WTC11 (cell line): ENCODE measurements at regions not wholly inside any gene's neighbourhood (a gene's known extent, or its start where the extent isn't known, plus 50 kb on each side); places are given as distances from the start of the nearest gene placed in this dataset.

Experiments
- ATAC-seq: fragments of 200-7000 bp; cut with Tn5 transposase; 2 replicates; pipeline ENCODE4 v1.10.0; 2021; ENCODE audit warnings: mild to moderate bottlenecking, moderate library complexity
- CTCF ChIA-PET: fragments of 300-600 bp; sonication (Branson Sonifier 250); formaldehyde crosslinking; loops from one replicate; lab custom pipeline; 2021; ENCODE audit warnings: antibody characterized with exemption; lab: Charles Lee
- POLR2A ChIA-PET: fragments of 350-600 bp; sonication (Branson Sonifier 250); formaldehyde crosslinking; loops from one replicate; lab custom pipeline; 2021; ENCODE audit warnings: antibody characterized with exemption; lab: Charles Lee
- DNase-seq: peaks from one replicate; pipeline ENCODE4 v3.0.0; 2021; ENCODE audit warnings: low spot score
- H3K27ac Mint-ChIP-seq: 2 replicates; pipeline ENCODE4 v1.8.0; 2021; ENCODE audit warnings: mixed read lengths
- H3K27me3 Mint-ChIP-seq: 2 replicates; pipeline ENCODE4 v1.8.0; 2021; ENCODE audit warnings: low read depth, mild to moderate bottlenecking, moderate library complexity, mixed read lengths
- H3K36me3 Mint-ChIP-seq: 2 replicates; pipeline ENCODE4 v1.8.0; 2021; ENCODE audit warnings: mixed read lengths
- H3K4me1 Mint-ChIP-seq: 2 replicates; pipeline ENCODE4 v1.8.0; 2022; ENCODE audit warnings: mixed read lengths
- H3K4me3 Mint-ChIP-seq: 2 replicates; pipeline ENCODE4 v1.8.0; 2021; ENCODE audit warnings: mild to moderate bottlenecking, moderate library complexity, mixed read lengths
- H3K9me3 Mint-ChIP-seq: 2 replicates; pipeline ENCODE4 v1.8.0; 2021; ENCODE audit warnings: mixed read lengths
- CREM ChIP-seq: sonication (generic); formaldehyde crosslinking; IDR thresholded peaks from 2 replicates; pipeline ENCODE4 v1.8.1; 2022; ENCODE audit warnings: mild to moderate bottlenecking, missing genetic modification reagents, moderate library complexity
- ELF4 ChIP-seq: sonication (generic); formaldehyde crosslinking; IDR thresholded peaks from 2 replicates; pipeline ENCODE4 v1.8.1; 2022; ENCODE audit warnings: low read depth, mild to moderate bottlenecking, moderate library complexity, missing genetic modification reagents
- ESRRA ChIP-seq: sonication (generic); formaldehyde crosslinking; IDR thresholded peaks from 2 replicates; pipeline ENCODE4 v1.8.1; 2022; ENCODE audit warnings: mild to moderate bottlenecking, missing genetic modification reagents, borderline replicate concordance
- FOXK1 ChIP-seq: sonication (generic); formaldehyde crosslinking; IDR thresholded peaks from 2 replicates; pipeline ENCODE4 v1.8.0; 2022; ENCODE audit warnings: mild to moderate bottlenecking, moderate library complexity, missing genetic modification reagents
- FOXP1 ChIP-seq: sonication (generic); formaldehyde crosslinking; IDR thresholded peaks from 2 replicates; pipeline ENCODE4 v1.8.0; 2022; ENCODE audit warnings: missing genetic modification reagents, mild to moderate bottlenecking, moderate library complexity, borderline replicate concordance
- NFE2L1 ChIP-seq: sonication (generic); formaldehyde crosslinking; IDR thresholded peaks from 2 replicates; pipeline ENCODE4 v1.8.1; 2023; ENCODE audit warnings: missing genetic modification reagents
- SMAD3 ChIP-seq: sonication (generic); formaldehyde crosslinking; IDR thresholded peaks from 2 replicates; pipeline ENCODE4 v1.8.0; 2022; ENCODE audit warnings: missing genetic modification reagents, mild to moderate bottlenecking, borderline replicate concordance
- SOX15 ChIP-seq: fragments of 250-450 bp; sonication (Bioruptor Pico); IDR thresholded peaks from 2 replicates; pipeline ENCODE4 v1.9.0; 2021; ENCODE audit warnings: mild to moderate bottlenecking
- TEAD4 ChIP-seq: sonication (generic); formaldehyde crosslinking; IDR thresholded peaks from 2 replicates; pipeline ENCODE4 v1.8.0; 2022; ENCODE audit warnings: mild to moderate bottlenecking, missing genetic modification reagents
- TP53 ChIP-seq: sonication (generic); formaldehyde crosslinking; IDR thresholded peaks from 2 replicates; pipeline ENCODE4 v1.8.1; 2023; ENCODE audit warnings: mild to moderate bottlenecking, missing genetic modification reagents
- USF2 ChIP-seq: sonication (generic); formaldehyde crosslinking; IDR thresholded peaks from 2 replicates; pipeline ENCODE4 v1.8.1; 2023; ENCODE audit warnings: mild to moderate bottlenecking, missing genetic modification reagents, moderate library complexity
- ZNF138 ChIP-seq: sonication (generic); formaldehyde crosslinking; conservative IDR thresholded peaks from 2 replicates; pipeline ENCODE4 v1.8.1; 2022; ENCODE audit warnings: mild to moderate bottlenecking, moderate library complexity, missing genetic modification reagents
- TF ChIP-seq, protein P1 (sequence below): sonication (generic); formaldehyde crosslinking; IDR thresholded peaks from 2 replicates; pipeline ENCODE4 v1.8.1; 2023; ENCODE audit warnings: mild to moderate bottlenecking, missing genetic modification reagents, borderline replicate concordance
- TF ChIP-seq, protein P2 (sequence below): sonication (generic); formaldehyde crosslinking; IDR thresholded peaks from 2 replicates; pipeline ENCODE4 v1.8.0; 2023; ENCODE audit warnings: missing genetic modification reagents, mild to moderate bottlenecking, borderline replicate concordance
- TF ChIP-seq, protein P3 (sequence below): fragments of 250-450 bp; sonication (Bioruptor Pico); IDR thresholded peaks from 2 replicates; pipeline ENCODE4 v2.1.2; 2022; ENCODE audit warnings: mild to moderate bottlenecking, moderate library complexity

GRCh38 chr12:77689510-77690086, 141.1 kb upstream of the NAV3 start (continued):
- TF ChIP-seq TEAD4 (no peak), SMAD3 (no peak), FOXP1 (no peak), SOX15 (no peak), FOXK1 (CRISPR knock-in tag) (no peak)
- TF ChIP-seq, protein P1, sequence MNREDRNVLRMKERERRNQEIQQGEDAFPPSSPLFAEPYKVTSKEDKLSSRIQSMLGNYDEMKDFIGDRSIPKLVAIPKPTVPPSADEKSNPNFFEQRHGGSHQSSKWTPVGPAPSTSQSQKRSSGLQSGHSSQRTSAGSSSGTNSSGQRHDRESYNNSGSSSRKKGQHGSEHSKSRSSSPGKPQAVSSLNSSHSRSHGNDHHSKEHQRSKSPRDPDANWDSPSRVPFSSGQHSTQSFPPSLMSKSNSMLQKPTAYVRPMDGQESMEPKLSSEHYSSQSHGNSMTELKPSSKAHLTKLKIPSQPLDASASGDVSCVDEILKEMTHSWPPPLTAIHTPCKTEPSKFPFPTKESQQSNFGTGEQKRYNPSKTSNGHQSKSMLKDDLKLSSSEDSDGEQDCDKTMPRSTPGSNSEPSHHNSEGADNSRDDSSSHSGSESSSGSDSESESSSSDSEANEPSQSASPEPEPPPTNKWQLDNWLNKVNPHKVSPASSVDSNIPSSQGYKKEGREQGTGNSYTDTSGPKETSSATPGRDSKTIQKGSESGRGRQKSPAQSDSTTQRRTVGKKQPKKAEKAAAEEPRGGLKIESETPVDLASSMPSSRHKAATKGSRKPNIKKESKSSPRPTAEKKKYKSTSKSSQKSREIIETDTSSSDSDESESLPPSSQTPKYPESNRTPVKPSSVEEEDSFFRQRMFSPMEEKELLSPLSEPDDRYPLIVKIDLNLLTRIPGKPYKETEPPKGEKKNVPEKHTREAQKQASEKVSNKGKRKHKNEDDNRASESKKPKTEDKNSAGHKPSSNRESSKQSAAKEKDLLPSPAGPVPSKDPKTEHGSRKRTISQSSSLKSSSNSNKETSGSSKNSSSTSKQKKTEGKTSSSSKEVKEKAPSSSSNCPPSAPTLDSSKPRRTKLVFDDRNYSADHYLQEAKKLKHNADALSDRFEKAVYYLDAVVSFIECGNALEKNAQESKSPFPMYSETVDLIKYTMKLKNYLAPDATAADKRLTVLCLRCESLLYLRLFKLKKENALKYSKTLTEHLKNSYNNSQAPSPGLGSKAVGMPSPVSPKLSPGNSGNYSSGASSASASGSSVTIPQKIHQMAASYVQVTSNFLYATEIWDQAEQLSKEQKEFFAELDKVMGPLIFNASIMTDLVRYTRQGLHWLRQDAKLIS (CRISPR knock-in tag) = no peak
- TF ChIP-seq, protein P2, sequence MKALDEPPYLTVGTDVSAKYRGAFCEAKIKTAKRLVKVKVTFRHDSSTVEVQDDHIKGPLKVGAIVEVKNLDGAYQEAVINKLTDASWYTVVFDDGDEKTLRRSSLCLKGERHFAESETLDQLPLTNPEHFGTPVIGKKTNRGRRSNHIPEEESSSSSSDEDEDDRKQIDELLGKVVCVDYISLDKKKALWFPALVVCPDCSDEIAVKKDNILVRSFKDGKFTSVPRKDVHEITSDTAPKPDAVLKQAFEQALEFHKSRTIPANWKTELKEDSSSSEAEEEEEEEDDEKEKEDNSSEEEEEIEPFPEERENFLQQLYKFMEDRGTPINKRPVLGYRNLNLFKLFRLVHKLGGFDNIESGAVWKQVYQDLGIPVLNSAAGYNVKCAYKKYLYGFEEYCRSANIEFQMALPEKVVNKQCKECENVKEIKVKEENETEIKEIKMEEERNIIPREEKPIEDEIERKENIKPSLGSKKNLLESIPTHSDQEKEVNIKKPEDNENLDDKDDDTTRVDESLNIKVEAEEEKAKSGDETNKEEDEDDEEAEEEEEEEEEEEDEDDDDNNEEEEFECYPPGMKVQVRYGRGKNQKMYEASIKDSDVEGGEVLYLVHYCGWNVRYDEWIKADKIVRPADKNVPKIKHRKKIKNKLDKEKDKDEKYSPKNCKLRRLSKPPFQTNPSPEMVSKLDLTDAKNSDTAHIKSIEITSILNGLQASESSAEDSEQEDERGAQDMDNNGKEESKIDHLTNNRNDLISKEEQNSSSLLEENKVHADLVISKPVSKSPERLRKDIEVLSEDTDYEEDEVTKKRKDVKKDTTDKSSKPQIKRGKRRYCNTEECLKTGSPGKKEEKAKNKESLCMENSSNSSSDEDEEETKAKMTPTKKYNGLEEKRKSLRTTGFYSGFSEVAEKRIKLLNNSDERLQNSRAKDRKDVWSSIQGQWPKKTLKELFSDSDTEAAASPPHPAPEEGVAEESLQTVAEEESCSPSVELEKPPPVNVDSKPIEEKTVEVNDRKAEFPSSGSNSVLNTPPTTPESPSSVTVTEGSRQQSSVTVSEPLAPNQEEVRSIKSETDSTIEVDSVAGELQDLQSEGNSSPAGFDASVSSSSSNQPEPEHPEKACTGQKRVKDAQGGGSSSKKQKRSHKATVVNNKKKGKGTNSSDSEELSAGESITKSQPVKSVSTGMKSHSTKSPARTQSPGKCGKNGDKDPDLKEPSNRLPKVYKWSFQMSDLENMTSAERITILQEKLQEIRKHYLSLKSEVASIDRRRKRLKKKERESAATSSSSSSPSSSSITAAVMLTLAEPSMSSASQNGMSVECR (CRISPR knock-in tag) = no peak
- TF ChIP-seq, all 79 proteins: peak for 0

DNA sequence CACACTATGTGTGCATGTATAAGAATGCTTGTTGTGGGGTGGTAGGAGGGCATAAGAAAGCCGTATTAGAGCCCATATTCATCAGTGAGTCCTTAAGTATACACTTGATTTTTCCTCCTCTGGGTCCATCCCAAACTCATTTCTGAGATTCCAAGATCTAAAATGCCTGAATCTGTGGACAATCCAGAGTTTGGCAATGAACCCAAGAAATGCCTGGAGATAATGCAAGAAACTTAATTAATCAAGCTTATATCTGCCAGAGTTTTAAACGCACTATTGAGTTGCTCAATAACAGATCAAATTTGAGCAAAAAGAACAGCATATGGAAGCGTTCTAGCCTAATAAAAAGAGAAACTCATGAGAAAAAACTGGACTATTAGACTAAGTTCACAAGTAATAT, 143.4 kb upstream of the NAV3 start:
- Mint-ChIP-seq H3K27me3 (no peaks in the 10 kb centered on the region), H3K36me3 (no peaks in the 10 kb centered on the region), H3K4me1 (peaks cover 8% of the 10 kb centered on the region), H3K9me3 (no peaks in the 10 kb centered on the region), H3K27ac (no peak overlapping the region), H3K4me3 (no peak overlapping the region)
- CTCF ChIA-PET = interaction anchor here (1.1 to 1.8 kb wide), 2 partner anchors 72 to 676 kb away, joined by 4 to 5 read pairs; no protein-coding TSS in a partner anchor
- POLR2A ChIA-PET = no interaction called here
- TF ChIP-seq, protein P3, sequence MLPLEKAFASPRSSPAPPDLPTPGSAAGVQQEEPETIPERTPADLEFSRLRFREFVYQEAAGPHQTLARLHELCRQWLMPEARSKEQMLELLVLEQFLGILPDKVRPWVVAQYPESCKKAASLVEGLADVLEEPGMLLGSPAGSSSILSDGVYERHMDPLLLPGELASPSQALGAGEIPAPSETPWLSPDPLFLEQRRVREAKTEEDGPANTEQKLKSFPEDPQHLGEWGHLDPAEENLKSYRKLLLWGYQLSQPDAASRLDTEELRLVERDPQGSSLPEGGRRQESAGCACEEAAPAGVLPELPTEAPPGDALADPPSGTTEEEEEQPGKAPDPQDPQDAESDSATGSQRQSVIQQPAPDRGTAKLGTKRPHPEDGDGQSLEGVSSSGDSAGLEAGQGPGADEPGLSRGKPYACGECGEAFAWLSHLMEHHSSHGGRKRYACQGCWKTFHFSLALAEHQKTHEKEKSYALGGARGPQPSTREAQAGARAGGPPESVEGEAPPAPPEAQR (CRISPR knock-in tag) = no peak
- no peak for TF ChIP-seq NFE2L1 (CRISPR knock-in tag)
- no peak for TF ChIP-seq ESRRA (CRISPR knock-in tag)
- TF ChIP-seq ELF4 (CRISPR knock-in tag) = no peak
- no peak for TF ChIP-seq TP53 (CRISPR knock-in tag)
- TF ChIP-seq CREM (CRISPR knock-in tag) = no peak
- TF ChIP-seq USF2 (CRISPR knock-in tag) = no peak
- no peak for TF ChIP-seq ZNF138 (CRISPR knock-in tag)
- DNase-seq (no peak), ATAC-seq (no peak)
